ENCODE measurements at regions not wholly inside any gene's neighbourhood (a gene's known extent, or its start where the extent isn't known, plus 50 kb on each side); places are given as distances from the start of the nearest gene placed in this dataset.
"Not testable (repeated sequence)": the region's sequence is repeated elsewhere in the genome, so short reads cannot be mapped to it uniquely, and the experiment has no call there.

DNA sequence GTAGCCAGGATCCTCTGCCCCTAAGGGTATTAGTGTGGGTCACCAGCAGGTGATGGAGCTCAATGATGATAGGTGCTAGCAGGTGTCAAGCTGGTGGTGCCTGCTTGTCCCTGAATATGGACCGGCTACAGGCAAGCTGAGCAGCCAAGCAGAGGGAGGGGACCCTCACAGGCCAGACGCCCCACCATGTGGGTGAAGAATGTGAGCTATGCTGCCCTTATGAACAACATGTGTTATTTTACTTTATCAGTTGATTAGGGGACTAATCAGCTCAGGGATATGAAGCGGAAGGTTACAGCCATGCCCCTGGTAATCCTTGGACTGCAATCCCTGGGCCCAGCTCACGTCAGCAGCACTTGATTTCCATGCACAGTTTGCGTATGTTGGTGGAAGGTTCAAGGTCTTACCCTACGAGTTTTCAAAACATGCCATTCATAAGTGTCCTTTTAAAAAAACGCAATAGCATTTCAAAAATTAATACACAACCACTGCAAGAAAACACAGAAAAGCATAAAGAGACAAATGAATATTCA, 106.0 kb downstream of the CDC7 start:
- FAIRE-seq = no peak

DNA sequence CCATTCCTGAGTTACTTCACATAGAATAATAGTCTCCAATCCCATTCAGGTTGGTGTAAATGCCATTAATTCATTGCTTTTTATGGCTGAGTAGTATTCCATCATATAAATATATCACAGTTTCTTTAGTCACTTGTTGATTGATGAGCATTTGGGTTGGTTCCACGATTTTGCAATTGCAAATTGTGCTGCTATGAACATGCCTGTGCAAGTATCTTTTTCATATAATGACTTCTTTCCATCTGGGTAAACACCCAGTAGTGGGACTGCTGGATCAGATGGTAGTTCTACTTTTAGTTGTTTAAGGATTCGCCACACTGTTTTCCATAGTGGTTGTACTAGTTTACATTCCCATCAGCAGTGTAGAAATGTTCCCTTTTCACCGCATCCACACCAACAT, 107.0 kb downstream of the CDC7 start:
- FAIRE-seq = not testable (repeated sequence)

DNA sequence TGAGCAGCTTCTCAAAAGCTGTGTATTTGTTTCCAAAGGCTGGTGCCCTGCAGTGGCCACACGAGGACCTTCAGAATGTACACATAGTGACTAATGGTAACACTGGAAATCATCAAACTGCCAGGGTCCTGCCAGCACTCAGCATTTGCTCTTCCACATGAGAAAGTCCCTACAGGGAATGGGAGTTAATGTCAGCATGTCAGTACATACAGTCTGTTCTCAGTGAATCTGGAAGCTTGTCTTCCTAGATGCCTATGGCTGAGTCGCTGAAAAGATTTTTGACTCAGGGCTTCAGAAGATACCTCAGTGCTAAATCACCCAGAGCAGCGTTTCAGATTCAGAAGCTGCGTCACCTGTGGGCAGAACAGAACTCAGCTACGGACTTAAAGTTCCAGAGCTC, 108.2 kb downstream of the CDC7 start:
- no peak for FAIRE-seq

DNA sequence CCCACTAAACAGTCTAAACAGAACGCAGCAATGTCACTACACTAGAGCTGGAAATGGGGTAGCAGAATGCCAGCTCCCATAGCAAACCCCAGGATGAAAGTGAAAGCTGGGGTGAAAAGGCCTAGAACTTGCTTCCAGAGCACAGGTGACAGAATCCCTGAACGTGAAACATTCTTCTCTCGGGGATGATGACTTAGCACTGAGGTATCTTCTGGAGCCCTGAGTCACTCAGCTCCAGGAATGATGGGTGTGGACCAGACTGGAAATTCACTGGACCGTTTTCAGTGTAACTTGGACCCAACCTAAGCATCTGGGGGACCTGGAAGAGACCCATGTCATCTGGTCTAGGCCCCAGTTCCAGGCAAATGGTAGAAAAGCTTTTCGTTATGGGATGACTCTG, 108.9 kb downstream of the CDC7 start:
- FAIRE-seq = no peak

- no peak for FAIRE-seq
Measured at GRCh38 chr1:91610102-91610501, 109.5 kb downstream of the CDC7 start.

GRCh38 chr1:91610789-91611188, 110.1 kb downstream of the CDC7 start:
- FAIRE-seq = no peak

- FAIRE-seq = no peak
Measured at GRCh38 chr1:91611483-91611917, 110.8 kb downstream of the CDC7 start.

- no peak for FAIRE-seq
Measured at GRCh38 chr1:91613595-91613994, 112.9 kb downstream of the CDC7 start.

GRCh38 chr1:91616712-91617111, 116.1 kb downstream of the CDC7 start:
- FAIRE-seq = no peak

DNA sequence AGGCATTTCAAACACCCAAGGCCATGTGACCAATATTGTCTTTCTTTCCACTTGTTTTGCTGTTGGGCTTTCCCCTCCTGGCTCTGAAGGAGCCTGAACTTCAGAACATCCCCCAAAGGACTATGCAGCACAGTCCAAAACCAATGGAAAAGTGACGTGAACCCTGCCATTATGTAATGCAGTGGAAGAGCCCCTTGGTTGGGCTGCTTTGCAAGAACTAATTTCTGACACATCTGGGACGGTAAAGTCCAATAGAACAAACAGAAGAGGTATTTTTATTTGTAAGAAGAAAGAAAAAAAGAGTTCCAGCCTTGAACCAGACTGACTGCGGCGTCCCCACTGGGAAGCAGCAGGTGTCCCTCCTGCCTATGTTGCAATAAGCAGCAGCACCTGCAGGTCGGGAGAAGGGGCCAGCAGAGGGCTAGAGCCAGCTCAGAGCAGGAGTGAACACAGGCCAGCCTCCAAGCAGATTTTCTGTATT, 116.7 kb downstream of the CDC7 start:
- no peak for FAIRE-seq

- no peak for FAIRE-seq
Measured at GRCh38 chr1:91619881-91620280, 119.2 kb downstream of the CDC7 start.

DNA sequence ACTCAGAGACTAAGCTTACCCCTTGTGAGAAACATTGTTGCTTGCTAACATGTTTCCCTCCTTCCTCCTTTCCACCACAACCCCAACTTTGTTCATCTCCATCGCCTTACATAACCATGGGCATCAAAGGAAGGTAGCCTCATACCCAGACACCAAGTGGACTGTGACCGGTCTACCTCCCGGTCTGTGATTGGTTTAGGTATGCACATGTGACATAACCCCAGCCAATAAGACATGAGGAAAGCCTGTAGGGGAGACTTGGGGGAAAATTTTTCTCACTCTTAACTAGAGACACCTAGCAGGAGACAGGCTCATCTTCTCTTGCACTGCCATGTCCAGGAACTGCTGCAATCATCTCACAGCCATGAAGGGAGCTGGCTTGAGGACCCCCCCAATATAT, 120.7 kb downstream of the CDC7 start:
- FAIRE-seq = no peak

DNA sequence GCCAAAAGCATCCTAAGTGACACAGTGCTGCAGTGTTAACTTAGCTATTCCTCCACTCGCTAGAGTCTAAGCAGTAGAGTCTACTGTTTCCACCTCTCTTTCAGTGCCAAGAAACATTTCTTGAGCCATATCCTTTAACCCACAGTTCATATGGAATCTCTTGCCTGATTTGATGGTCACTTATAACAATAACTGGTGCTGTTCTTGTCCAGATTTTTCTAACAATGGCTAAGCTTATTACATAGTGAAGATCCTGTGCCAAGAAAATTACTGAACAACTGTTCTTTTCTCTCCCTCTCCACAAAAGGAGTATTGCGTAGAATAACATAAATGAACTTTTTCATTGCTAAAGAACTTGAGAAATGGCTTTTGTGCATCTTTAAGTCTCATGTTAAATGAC, 121.3 kb downstream of the CDC7 start:
- no peak for FAIRE-seq

- FAIRE-seq = no peak
Measured at GRCh38 chr1:91622616-91623015, 122.0 kb downstream of the CDC7 start.

- no peak for FAIRE-seq
Measured at GRCh38 chr1:91623020-91623419, 122.4 kb downstream of the CDC7 start.

- FAIRE-seq = no peak
Measured at GRCh38 chr1:91624331-91624730, 123.7 kb downstream of the CDC7 start.
